Nucleus accumbens (tissue), 56 donors: ENCODE measurements at regions not wholly inside any gene's neighbourhood (a gene's known extent, or its start where the extent isn't known, plus 50 kb on each side); places are given as distances from the start of the nearest gene placed in this dataset.
"Not testable (repeated sequence)": the region's sequence is repeated elsewhere in the genome, so short reads cannot be mapped to it uniquely, and the experiment has no call there.

Experiments used
- DNase-seq, 56 donors: peaks; one replicate each; lab custom pipeline; 2025; lab: John Stamatoyannopoulos, UW

DNA sequence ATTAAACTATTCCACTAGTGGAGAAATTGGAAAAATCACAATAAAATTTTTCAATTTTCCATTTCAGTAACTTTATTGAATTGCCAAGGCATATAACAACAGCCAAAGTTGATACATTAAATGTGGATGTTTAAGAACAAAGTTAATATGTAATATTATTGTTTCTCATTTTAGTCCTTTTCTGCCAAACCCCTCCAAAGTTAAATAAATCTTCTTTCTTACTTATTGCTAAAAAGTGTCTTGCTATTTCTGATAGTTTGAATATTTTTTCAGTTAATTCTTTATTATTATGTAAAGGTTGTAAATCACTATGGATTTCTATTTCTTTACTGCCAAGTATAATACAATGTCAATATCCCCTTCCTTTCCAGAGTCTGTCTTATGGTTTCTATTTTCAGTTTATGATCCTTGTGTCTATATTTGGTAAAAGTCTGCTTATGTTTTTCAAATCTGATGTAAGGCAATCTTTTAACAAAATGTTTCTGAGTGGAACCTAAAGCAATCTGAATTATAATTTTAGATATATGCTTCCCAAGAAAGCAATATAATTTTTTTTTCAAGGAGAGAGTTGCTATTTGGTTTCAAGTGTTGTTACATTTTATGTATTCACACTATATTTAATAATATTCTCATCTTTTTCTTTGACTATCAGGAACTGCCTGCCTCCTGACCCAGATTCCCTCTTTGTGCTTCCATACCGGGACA is 80.3 kb upstream of the RHOBTB1 start:
- no peak for DNase-seq

DNA sequence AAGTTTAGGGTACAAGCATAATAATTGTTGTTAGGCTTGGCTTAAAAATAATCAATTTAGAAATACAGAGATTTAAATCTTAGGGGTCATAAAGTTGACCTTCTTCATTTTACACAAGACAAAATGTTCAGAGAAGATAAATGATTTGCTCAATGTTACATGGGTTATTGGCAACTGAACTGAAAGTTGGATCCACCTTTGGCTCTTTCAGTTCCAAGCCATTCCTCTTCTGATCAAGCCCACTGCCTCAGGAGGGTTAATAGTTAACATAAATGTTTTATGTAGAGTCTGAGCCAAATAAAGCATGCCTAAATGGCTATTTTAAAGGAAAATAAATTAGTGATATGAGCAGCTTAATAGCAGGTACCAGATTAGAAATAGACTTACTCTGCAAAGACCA is 79.1 kb upstream of the RHOBTB1 start:
- no peak for DNase-seq

DNA sequence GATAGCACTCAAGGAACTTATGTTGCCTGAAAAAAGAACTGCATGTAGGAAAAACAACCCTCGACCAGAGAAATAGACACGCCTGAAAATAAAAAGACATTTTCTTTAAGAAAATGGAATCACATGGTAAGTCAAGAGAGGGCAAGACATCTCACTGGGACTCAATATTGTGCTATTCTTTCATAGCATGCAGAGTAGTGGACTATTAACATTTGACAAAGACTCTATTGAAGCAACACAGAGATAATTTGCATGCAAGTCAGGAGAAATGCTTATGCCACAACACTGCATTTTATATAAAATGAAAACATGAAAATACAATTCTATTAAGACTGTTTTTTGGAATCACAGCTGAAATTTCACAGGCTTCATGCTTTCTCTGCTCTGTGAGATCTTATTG is 77.9 kb upstream of the RHOBTB1 start:
- DNase-seq: no peak

DNA sequence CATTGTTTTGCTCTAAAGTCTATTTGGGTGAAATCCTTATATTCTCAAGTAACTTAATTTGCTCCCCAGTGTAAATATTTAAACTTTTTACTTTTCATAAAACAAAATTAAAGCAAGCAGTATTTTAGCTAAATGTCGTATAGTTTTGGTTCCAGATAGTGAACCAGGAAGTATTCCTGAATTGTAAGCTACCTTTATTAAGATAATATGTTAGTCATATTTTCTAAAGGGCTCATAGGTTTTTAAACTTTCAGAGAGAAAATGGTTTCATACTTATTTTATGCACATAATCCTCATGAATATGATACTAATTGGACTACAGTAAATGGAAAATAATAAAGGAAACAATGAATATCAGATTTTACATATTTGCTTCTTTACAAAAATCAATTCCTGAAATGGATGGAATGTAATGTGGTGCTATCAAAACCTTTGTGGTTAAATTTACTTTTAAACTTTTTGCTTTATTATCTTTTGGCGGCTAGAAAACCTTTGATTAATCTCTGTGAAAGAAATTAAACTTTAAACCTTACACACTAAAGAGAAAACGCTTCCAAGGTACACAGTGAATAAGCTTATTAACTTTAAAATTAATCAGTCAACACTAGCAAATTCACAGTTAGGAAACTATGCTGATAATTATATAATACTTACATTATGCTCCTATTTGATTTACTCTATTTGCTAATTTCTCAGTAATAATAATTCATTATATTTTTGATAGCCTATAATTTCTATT is 76.6 kb upstream of the RHOBTB1 start:
- no peak for DNase-seq

DNA sequence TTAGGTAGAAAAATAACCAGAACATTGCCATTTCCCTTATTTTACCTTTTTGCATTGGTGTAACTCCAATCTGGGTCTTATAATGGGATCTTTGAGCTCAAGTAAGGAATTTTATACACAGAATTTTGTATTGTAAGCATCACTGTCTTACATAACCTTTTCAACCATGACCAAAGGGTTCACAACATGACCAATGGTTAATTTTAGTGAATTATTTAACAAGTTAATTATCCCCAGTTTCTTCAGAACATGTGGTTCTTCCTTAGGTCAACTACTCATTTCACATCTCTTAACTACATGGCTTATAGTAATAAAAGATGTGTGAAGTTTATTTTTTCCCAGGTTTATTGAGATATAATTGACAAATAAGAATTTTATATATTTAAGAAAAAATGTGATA is 74.2 kb upstream of the RHOBTB1 start:
- no peak for DNase-seq

DNA sequence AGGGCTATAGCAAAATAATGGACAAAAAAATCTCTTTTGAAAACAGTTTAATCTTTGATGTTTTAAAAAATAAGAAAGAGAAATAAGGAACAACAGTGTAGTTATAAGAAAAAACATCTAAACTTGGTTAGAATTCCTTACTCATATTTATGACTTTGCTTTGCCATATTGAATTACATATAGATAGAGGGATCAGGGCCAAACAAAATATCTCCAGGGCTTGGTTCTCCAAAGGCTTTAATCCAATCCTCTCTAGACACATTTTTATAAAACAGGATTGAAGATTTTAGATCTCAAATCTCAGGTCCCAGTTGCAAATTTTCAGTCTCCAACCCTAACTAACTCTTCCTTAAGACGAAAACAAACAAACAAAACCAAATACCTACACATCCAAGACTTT is 72.6 kb upstream of the RHOBTB1 start:
- DNase-seq: no peak

DNA sequence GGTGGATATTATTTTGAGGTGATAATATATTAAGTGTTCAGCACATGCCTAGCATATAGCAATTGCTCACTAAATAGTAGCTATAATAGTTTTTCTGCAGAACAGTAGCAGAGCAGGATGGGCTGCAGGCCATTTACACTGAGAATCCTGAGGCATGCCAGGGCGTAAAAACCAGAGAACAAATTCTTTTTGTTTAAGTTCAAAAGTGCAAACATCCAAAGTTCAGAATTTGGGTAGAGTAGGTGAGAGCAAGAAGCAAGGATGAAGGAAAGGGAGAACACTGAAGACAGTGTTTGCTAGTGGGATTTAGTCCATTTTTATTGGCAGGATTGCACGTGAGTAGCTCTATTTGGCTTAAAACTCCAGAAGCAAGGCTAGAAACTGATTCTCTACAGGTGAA is 72.0 kb upstream of the RHOBTB1 start:
- no peak for DNase-seq

DNA sequence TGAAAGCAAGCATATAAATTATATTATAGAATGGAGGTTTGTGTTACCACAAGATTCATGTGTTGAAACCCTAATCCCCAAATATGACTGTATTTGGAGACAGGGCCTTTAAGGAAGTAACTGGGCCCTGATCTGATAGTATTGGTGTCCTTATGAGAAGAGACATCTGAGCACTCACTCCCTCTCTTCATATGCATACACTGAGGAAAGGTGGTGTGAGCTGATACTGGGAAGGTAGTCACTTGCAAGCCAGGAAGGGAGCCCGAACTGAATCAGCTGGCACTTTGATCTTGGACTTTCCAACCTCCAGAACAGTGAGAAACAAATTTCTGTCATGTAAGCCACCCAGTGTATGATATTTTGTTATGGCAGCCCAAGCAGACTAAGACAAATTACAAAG is 66.9 kb upstream of the RHOBTB1 start:
- no peak for DNase-seq

DNA sequence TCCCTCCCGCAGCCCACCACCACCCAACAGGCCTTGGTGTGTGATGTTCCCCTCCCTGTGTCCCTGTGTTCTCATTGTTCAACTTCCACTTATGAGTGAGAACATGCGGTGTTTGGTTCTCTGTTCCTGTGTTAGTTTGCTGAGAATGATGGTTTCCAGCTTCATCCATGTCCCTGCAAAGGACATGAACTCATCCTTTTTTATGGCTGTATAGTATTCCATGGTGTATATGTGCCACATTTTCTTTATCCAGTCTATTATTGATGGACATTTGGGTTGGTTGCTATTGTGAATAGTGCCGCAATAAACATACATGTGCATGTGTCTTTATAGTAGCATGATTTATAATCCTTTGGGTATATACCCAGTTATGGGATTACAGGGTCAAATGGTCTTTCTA is 59.1 kb upstream of the RHOBTB1 start:
- not testable (repeated sequence) for DNase-seq

DNA sequence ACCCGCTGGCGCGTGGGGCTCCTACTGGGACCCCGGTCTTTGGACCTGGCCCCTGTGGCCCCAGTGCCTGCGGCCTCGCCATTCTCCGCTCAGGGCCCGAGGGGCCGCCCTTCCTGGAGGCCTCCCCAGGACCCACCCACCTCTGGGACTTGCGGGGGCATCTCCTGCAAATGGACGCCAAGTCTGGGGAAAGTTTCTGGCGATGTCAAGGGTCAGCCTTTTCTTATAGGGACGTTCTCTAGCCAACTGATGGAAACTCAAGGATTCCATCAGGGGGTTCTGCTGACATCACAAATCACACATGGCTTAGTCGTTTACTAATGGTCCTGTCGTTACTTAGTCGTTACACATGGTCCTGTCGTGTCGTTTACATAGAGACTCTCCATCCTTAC is 57.7 kb upstream of the RHOBTB1 start:
- peak in 1 of 56 donors; percentile 20 for DNase-seq

DNA sequence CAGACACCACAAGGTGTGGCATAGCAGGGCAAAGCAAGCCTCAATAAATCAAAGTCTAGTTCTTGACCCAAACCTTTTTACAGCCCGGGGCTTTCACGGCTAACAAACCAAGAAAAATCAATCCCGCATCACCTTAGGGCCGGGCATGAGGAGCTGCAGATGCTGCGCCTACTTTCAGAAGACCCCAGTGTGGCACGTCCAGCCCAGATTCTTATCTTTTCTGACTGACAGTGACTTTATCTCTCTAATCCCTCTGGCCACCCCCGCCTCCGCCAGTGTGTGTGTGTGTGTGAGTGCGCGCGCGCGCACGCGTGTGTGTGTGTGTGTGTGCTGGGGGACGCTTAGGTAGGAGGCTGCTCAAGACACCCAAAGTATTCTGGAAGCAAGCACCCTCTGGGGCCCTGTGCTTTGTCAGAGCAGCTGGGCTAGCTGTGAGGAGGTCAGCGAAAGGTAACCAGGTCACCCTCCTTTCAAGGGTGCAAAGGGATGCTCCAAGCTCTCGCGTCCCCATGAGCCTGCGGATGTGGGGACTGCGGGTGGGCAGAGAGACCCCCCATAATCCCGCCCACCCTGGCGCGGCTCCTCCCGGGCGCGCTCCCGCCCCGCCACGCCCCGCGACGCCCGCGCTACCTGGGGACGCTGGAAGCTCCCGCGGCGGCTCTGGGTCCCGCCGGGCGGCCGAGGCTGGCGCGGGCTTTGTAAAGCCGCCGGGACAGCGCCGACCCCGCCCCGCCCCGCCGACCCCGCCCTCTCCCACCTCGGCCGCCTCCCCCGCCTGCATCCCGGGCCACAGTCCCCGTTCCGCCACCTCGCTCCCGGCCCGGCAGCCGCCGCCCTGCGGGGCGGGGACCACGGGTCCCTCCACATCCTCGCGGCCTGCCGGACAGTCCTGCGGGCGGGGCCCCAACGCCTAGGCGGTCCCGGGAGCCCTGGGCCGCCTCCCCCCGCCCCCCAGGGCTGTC is 57.1 kb upstream of the RHOBTB1 start:
- peak in 36 of 56 donors; percentile 4 to 75 (median 29) for DNase-seq

DNA sequence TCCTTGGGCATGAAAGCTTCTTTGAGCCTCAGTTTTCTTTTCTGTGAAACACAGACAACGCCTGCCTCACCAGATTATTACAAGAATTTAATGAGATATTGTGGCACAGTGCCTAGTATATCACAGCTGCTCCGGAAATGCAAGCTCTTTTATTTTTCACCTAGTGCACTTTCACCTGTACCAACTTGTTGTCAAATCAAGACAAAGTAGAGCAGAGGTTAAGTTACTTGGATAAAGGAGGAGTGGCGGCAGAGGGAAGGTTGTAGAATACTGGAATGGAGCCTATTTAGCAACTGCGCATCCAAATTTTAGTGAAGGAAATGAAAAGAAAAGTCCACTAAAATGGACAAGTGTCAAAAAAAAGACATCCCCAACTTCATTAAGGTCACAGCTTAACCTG is 54.9 kb upstream of the RHOBTB1 start:
- DNase-seq: no peak

DNA sequence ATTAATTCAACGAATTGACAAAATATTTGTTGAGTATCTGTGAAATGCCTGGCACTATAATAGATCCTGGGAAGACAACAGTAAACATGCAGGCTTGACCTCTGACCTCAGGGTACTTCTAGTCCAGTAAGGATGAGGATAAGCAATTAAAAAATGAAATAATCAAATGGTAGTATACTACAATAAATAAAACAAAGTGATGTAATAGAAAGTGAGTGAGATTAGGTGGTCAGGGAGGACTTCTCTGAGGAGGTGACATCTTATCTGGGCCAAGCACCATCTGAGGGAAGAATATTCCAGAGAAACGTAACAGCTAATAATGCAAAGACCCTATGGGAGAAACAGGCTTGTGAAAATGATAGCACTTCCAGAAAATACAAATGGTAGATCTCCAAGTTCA is 50.1 kb upstream of the RHOBTB1 start:
- DNase-seq: no peak
